WTC11 (cell line): ENCODE measurements at regions not wholly inside any gene's neighbourhood (a gene's known extent, or its start where the extent isn't known, plus 50 kb on each side); places are given as distances from the start of the nearest gene placed in this dataset.

Experiments
- ATAC-seq: fragments of 200-7000 bp; cut with Tn5 transposase; 2 replicates; pipeline ENCODE4 v1.10.0; 2021; ENCODE audit warnings: mild to moderate bottlenecking, moderate library complexity
- CTCF ChIA-PET: fragments of 300-600 bp; sonication (Branson Sonifier 250); formaldehyde crosslinking; loops from one replicate; lab custom pipeline; 2021; ENCODE audit warnings: antibody characterized with exemption; lab: Charles Lee
- POLR2A ChIA-PET: fragments of 350-600 bp; sonication (Branson Sonifier 250); formaldehyde crosslinking; loops from one replicate; lab custom pipeline; 2021; ENCODE audit warnings: antibody characterized with exemption; lab: Charles Lee
- DNase-seq: peaks from one replicate; pipeline ENCODE4 v3.0.0; 2021; ENCODE audit warnings: low spot score
- H3K27ac Mint-ChIP-seq: 2 replicates; pipeline ENCODE4 v1.8.0; 2021; ENCODE audit warnings: mixed read lengths
- H3K27me3 Mint-ChIP-seq: 2 replicates; pipeline ENCODE4 v1.8.0; 2021; ENCODE audit warnings: low read depth, mild to moderate bottlenecking, moderate library complexity, mixed read lengths
- H3K36me3 Mint-ChIP-seq: 2 replicates; pipeline ENCODE4 v1.8.0; 2021; ENCODE audit warnings: mixed read lengths
- H3K4me1 Mint-ChIP-seq: 2 replicates; pipeline ENCODE4 v1.8.0; 2022; ENCODE audit warnings: mixed read lengths
- H3K4me3 Mint-ChIP-seq: 2 replicates; pipeline ENCODE4 v1.8.0; 2021; ENCODE audit warnings: mild to moderate bottlenecking, moderate library complexity, mixed read lengths
- H3K9me3 Mint-ChIP-seq: 2 replicates; pipeline ENCODE4 v1.8.0; 2021; ENCODE audit warnings: mixed read lengths
- AR ChIP-seq: fragments of 250-450 bp; sonication (Bioruptor Pico); IDR thresholded peaks from 2 replicates; pipeline ENCODE4 v1.9.0; 2021; ENCODE audit warnings: mild to moderate bottlenecking
- ATF2 ChIP-seq: sonication (generic); formaldehyde crosslinking; IDR thresholded peaks from 2 replicates; pipeline ENCODE4 v1.8.1; 2022; ENCODE audit warnings: low read depth, missing genetic modification reagents, borderline replicate concordance
- CBFB ChIP-seq: sonication (generic); formaldehyde crosslinking; IDR thresholded peaks from 2 replicates; pipeline ENCODE4 v1.8.1; 2022; ENCODE audit warnings: mild to moderate bottlenecking, low read depth, missing genetic modification reagents
- CDX4 ChIP-seq: fragments of 250-450 bp; sonication (Bioruptor Pico); IDR thresholded peaks from 2 replicates; pipeline ENCODE4 v1.9.0; 2021; ENCODE audit warnings: moderate library complexity, mild to moderate bottlenecking, inconsistent platforms, borderline replicate concordance
- E2F1 ChIP-seq: sonication (generic); formaldehyde crosslinking; IDR thresholded peaks from 2 replicates; pipeline ENCODE4 v1.8.0; 2022; ENCODE audit warnings: mild to moderate bottlenecking, missing genetic modification reagents
- GTF2I ChIP-seq: fragments of 250-450 bp; sonication (Bioruptor Pico); conservative IDR thresholded peaks from 2 replicates; pipeline ENCODE4 v1.4.0; 2021; ENCODE audit warnings: mild to moderate bottlenecking
- JAZF1 ChIP-seq: fragments of 250-450 bp; sonication (Bioruptor Pico); IDR thresholded peaks from 2 replicates; pipeline ENCODE4 v1.9.0; 2021; ENCODE audit warnings: moderate library complexity, mild to moderate bottlenecking, inconsistent platforms
- KAT7 ChIP-seq: sonication (generic); formaldehyde crosslinking; IDR thresholded peaks from 2 replicates; pipeline ENCODE4 v1.8.1; 2023; ENCODE audit warnings: missing genetic modification reagents, mild to moderate bottlenecking, borderline replicate concordance
- MAX ChIP-seq: sonication (generic); formaldehyde crosslinking; IDR thresholded peaks from 2 replicates; pipeline ENCODE4 v1.8.0; 2022; ENCODE audit warnings: mild to moderate bottlenecking, missing genetic modification reagents
- MYBL2 ChIP-seq: sonication (generic); formaldehyde crosslinking; IDR thresholded peaks from 2 replicates; pipeline ENCODE4 v1.8.1; 2023; ENCODE audit warnings: mild to moderate bottlenecking, moderate library complexity, missing genetic modification reagents
- NR3C1 ChIP-seq: sonication (generic); formaldehyde crosslinking; conservative IDR thresholded peaks from 2 replicates; pipeline ENCODE4 v1.8.1; 2023; ENCODE audit warnings: low read depth, mild to moderate bottlenecking, missing genetic modification reagents
- OVOL2 ChIP-seq: fragments of 250-450 bp; sonication (Bioruptor Pico); IDR thresholded peaks from 2 replicates; pipeline ENCODE4 v1.9.0; 2021; ENCODE audit warnings: mild to moderate bottlenecking, borderline replicate concordance
- SMAD4 ChIP-seq: sonication (generic); formaldehyde crosslinking; IDR thresholded peaks from 2 replicates; pipeline ENCODE4 v1.8.0; 2022; ENCODE audit warnings: mild to moderate bottlenecking, missing genetic modification reagents
- USF1 ChIP-seq: sonication (generic); formaldehyde crosslinking; IDR thresholded peaks from 2 replicates; pipeline ENCODE4 v1.8.0; 2022; ENCODE audit warnings: mild to moderate bottlenecking, missing genetic modification reagents
- USF2 ChIP-seq: sonication (generic); formaldehyde crosslinking; IDR thresholded peaks from 2 replicates; pipeline ENCODE4 v1.8.1; 2023; ENCODE audit warnings: mild to moderate bottlenecking, missing genetic modification reagents, moderate library complexity
- ZBTB21 ChIP-seq: sonication (generic); formaldehyde crosslinking; IDR thresholded peaks from 2 replicates; pipeline ENCODE4 v1.8.1; 2023; ENCODE audit warnings: mild to moderate bottlenecking, missing genetic modification reagents, borderline replicate concordance
- ZMAT4 ChIP-seq: fragments of 250-450 bp; sonication (Bioruptor Pico); IDR thresholded peaks from 2 replicates; pipeline ENCODE4 v1.9.0; 2021; ENCODE audit warnings: mild to moderate bottlenecking
- ZNF317 ChIP-seq: sonication (generic); formaldehyde crosslinking; IDR thresholded peaks from 2 replicates; pipeline ENCODE4 v1.8.1; 2023; ENCODE audit warnings: low read depth, mild to moderate bottlenecking, moderate library complexity, missing genetic modification reagents, borderline replicate concordance
- ZNF532 ChIP-seq: fragments of 250-450 bp; sonication (Bioruptor Pico); IDR thresholded peaks from 2 replicates; pipeline ENCODE4 v1.9.0; 2021; ENCODE audit warnings: mild to moderate bottlenecking, borderline replicate concordance
- ZNF671 ChIP-seq: fragments of 250-450 bp; sonication (Bioruptor Pico); IDR thresholded peaks from 2 replicates; pipeline ENCODE4 v1.8.0; 2021; ENCODE audit warnings: mild to moderate bottlenecking

- TF ChIP-seq KAT7 (CRISPR knock-in tag) (no peak), ZNF317 (CRISPR knock-in tag) (no peak), E2F1 (CRISPR knock-in tag) (no peak), MYBL2 (CRISPR knock-in tag) (no peak), CDX4 (CRISPR knock-in tag) (no peak)
- TF ChIP-seq, all 79 proteins: peak for 0
Observed at GRCh38 chr5:125526966-125527365, 780.5 kb upstream of the ZNF608 start (continued).

GRCh38 chr5:125528881-125529280, 782.4 kb upstream of the ZNF608 start:
- Mint-ChIP-seq H3K27ac (no peak overlapping the region), H3K4me1 (peaks cover 20% of the 10 kb centered on the region), H3K27me3 (no peaks in the 10 kb centered on the region), H3K4me3 (no peak overlapping the region), H3K9me3 (peaks cover 12% of the 10 kb centered on the region), H3K36me3 (peaks cover 14% of the 10 kb centered on the region)
- ChIA-PET POLR2A (no interaction called here), CTCF (no interaction called here)
- DNase-seq (no peak), ATAC-seq (no peak)
- TF ChIP-seq NR3C1 (CRISPR knock-in tag), result no peak
- TF ChIP-seq OVOL2 (CRISPR knock-in tag), result no peak
- no peak for TF ChIP-seq ATF2
- TF ChIP-seq USF2, result no peak
- no peak for TF ChIP-seq USF1 (CRISPR knock-in tag)
- no peak for TF ChIP-seq ZNF532 (CRISPR knock-in tag)
- no peak for TF ChIP-seq MAX (CRISPR knock-in tag)
- no peak for TF ChIP-seq CBFB (CRISPR knock-in tag)
- no peak for TF ChIP-seq JAZF1 (CRISPR knock-in tag)
- TF ChIP-seq SMAD4 (CRISPR knock-in tag), result no peak
- no peak for TF ChIP-seq ZMAT4
- no peak for TF ChIP-seq AR (CRISPR knock-in tag)
- no peak for TF ChIP-seq GTF2I (CRISPR knock-in tag)
- no peak for TF ChIP-seq E2F1 (CRISPR knock-in tag)
- no peak for TF ChIP-seq ZBTB21 (CRISPR knock-in tag)
- TF ChIP-seq ZNF671 (CRISPR knock-in tag), result no peak
